Amniotic stem cell (primary cell): ENCODE measurements at regions not wholly inside any gene's neighbourhood (a gene's known extent, or its start where the extent isn't known, plus 50 kb on each side); places are given as distances from the start of the nearest gene placed in this dataset.
"Not testable (repeated sequence)": the region's sequence is repeated elsewhere in the genome, so short reads cannot be mapped to it uniquely, and the experiment has no call there.

ENCODE experiments used
- DNase-seq: peaks from one replicate; lab custom pipeline; 2025; lab: John Stamatoyannopoulos, UW

DNA sequence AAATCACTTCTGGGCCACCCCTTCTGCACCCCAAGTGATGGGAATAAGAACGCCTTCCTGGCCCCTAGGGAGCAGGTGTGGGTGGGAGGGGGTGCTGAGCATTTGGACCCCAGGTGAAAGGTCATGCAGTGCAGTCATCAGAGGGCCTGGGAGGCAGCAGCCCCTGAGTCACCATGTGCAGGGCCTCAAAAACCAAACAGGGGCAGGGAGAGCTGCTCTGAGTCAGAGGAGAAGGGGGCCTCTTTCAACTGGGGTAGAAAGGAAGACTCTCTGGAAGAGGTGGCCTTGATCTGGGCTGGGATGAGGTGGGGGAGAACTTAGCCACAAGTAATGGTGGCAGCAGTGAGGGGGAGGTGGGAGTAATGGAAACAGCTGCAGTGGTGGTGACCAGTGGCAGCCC is 164.3 kb downstream of the BUB3 start:
- no peak for DNase-seq

DNA sequence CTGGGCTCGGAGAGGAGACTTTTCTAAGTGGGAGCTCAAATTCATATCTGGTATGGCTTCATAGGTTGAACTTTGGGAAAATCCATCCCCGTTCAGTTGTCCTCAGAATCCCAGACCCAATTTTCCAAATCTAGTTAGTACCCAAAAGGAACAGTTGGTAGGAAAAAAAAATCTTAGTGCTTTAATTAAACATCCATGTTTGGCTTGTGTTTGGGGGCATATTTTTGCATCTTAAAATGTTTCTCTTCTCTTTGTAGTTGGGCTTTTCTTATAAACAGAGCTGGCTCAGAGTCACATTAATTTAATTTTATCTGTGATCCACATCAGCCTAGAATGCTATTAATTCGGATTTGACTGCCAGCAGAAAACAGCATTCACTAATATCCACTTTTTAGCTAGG is 165.9 kb downstream of the BUB3 start:
- DNase-seq, result no peak

DNA sequence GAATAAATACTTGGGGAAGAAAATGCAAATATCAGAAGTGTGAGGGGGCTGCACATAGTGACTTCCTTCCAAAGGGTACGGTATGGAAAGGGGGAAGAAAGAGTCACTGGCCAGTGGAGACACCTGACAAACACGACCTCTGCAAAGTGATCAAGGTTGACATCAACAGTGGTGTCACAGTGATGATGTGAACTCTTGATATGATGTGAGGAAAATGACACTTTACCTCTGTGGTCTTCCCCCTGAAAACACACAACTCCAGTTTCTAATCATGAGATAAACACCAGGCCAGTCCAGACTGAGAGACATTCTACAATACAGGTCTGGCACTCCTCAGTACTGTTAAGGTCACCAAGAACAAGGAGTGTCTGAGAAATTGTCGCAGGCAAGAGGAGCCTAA is 169.7 kb downstream of the BUB3 start:
- DNase-seq, result no peak

DNA sequence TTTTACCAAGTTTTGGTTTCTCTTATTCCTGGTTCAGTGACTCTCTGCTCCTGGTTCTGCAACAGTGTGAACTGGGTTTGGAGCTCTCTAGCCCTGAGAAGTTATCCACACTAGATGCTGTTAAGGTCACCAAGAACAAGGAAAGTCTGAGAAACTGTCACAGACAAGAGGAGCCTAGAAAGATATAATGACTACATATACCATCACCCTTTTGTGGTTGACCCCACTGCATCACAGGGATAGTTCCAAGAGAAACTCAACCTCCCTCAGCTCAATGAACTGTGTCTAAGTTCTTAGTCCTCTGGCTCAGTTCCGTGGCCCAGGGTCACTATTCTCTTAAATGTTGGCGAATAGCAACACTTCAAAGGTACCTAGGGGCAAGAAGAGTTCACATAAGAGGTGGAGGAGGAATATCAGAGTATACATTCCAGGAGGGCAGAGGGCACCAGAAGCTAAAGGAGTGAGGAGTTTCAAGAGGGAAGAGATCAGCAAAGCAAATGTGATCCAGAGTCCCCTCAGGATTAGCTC is 171.5 kb downstream of the BUB3 start:
- DNase-seq, result no peak

DNA sequence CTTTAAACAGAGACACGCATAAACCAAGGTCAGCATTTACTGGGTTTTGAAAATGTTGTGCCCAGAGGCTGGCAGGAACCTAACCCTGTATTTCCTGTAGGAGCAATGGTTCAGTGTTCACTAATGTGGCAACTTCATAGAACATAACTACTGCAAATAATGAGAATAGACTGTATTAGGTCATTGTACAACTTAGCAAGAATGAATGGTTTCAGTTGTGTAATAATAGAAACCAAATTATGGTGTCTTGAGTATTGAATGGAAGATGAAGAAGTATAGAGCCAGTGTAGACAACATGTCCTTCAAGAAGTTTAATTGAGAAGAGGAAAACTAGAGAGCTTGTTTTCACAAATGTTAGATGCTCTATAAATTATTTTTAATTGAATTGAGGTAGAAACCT is 172.5 kb downstream of the BUB3 start:
- DNase-seq, result no peak

DNA sequence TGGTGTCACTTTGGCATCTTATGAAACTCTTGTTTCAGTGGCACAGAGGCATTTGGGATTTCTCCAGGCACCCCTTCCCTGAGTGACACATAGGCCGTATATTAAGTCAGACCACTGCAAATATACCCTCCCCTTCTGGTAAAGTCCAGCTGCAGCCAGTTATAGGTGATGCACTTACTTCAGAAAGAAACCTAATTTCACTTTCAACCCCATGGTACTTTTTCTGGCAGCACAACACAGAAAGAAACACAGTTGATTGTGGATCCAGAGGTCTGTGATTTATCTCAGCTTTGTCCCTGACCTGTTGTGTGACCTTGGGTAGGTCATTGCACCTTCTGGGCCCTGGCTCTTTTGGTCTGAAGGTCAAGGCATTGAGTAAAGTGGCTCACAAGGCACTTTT is 173.2 kb downstream of the BUB3 start:
- no peak for DNase-seq

DNA sequence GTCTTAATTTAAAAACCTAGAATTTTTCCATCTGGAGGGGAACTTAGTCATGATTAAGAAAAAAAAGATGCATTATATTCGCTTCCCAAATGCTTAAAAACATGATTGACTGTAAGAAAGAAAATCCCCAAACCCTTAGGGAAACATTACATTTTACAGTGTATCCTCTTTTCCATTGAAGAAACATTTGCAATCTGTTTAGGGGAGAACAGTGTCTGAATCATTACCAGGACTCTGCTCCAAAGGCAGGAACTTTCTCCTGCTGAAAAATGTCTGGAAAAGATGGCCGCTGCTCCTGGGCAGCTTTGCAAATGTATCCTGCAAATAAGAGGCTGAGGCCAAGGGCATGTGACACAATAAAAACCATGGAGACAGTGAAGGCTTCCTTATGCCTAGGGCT is 173.7 kb downstream of the BUB3 start:
- DNase-seq, result no peak

DNA sequence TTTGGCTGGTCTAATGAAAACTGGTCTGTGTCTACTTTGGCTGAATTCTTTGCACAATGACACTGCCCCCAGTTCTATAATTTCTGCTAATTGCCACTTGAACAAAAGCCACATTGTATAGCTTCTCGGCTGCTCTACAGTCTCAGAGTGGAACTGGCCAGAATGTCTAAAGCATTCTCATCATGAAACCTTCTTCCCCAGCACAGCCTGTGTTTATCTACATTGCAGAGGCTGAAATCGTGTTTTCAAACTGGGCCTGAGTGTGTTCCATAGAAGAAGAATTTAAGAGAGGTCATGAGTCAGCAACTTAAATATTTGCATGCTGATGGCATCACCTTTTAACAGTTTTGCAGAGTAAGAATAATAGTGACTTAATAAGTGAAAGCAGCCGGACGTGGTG is 177.2 kb downstream of the BUB3 start:
- DNase-seq, result no peak

DNA sequence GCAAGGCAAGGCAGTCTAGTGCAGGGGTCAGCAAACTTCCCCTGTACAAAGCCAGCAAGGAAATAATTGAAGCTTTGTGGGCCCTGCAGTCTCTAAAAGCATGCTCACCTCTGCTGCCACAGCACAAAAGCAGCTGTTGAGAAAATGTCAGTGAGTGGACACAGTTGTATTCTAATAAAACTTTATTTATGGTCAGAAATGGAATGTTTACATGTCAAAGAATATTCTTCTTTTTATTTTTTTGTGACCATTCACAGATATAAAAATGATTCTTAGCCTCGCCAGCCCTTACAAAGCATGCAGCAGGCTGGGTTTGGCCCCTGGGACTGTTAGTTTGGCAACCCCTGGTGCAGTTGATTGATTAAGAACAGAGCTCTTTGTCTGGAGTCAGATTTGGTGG is 192.4 kb downstream of the BUB3 start:
- DNase-seq, result no peak

DNA sequence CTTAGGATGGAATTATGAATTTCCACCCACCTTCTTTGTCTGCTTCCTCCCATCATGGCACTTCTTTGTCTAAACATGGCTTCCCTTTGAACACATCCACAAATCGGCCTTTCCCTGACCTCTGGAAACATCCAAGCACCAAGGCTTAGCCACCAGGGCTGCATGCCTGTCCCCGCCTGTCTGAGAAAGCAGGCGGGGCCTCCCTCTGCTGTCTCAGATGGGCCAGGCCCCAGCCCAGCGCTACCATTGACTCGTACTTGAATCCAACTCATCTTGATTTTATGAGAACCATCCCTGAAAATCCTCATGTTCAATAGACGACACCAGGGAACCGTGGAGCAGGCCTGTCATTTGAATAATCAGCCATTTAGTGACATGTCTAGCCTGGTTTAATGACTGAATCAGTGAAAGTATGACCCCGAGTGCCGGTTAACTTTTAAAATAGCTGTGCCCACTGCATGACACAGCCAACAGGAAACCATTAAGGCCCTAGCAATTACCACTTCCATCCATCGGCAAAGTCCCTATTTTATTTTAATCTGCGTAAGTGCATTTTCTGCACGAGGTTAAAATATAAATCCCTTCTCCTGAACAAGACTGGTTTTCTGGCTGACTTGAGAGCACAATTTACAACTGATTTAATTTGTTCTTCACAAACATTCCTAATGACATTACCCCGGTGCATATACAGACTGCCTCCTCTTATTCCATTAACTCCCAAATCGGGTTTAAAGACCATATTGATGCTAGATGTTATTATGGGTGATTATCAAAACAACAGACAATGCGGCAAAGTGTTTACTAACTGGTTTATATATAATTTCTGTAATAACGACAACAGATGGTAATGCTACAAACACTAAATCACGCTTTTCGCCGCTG is 194.7 kb downstream of the BUB3 start:
- no peak for DNase-seq

DNA sequence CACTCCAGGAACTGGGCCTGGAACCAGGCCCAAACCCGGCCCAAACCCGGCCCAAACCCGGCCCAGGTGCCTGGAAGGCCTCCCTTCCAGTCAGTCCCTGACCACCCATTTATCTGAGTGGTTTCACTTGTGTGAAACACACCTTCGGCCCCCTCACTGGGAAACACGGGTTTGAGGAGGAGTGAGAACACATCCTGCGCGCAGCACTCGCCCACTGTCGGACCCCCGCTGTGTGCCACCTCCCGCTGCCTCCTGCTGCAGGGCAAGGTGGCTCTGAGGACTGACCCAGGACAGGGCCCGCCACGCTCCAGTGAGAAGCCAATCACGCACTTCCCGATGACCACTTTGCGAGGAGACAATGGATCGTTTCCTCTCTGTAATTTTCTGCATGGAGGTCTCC is 197.5 kb downstream of the BUB3 start:
- DNase-seq, result no peak

DNA sequence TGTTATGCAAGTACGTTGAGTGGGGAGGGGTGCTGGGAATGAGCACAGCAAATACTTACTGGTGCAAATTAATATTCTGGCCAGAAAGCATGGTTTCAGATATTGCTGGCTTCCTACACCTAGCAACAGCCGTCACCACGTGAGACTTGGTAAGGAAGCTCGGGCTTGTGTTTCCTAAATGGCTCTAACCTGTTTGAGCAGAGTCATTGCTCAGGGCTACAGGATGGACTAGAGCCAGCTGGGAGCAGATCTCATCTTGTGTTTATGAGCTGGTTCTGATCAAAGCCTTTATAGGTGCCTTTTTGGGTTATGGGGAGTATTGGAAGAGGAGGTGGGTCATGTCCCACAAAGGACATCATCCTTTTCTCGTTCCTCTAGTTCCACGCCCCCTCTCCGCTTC is 200.3 kb downstream of the BUB3 start:
- no peak for DNase-seq

DNA sequence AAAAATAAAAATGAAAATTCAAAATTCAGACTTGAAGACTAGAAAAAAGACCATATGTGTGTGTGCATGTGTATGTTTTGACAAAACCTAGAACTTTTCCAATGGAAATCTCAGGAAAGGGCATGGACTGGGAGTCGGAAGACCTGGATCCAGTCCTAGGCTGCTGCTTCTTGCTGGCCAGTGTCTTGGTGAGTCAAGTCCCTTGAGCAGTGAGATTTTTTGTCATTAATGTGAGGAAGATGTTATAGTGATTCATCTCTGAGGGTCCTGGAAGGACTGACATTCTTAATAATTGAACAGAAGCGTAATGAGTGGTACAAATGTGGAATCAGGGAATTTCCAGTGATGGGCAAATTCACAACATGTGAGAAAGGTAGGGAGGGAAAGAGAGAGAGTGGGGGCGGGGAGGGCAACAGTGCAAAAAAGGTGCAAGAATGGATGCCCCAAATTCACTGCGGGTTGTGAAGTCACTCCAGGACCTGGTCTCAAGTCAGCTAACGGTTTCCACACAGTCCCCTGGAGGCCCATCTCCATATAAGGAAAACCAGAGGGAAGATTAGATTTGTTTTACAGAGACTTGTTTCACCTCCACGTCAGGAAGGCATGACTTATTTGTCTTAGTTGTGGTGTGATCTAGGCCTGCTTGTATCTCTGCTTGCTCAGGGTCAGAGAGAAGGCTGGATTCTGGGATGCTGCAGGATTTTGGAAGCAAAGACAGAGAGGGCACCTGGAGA is 201.7 kb downstream of the BUB3 start:
- DNase-seq, result no peak

DNA sequence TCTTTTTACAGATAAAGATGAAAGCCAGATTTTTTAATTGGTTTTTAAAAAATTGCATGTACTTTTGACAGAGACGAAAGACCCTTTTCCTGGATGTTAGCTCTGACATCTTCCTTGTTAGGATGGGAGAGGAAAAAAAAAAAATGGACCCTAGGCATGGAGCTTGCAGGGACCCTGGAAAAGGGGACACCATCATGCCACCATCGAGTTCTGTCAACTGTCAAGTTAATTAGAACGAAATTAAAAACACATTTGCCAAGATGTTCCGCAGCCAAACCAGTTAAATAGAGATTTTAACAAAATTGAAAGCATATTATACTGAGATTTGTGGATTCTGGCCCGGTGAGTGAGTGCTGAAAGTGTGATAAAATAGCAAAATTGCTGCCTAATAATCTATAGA is 202.6 kb downstream of the BUB3 start:
- DNase-seq, result no peak

DNA sequence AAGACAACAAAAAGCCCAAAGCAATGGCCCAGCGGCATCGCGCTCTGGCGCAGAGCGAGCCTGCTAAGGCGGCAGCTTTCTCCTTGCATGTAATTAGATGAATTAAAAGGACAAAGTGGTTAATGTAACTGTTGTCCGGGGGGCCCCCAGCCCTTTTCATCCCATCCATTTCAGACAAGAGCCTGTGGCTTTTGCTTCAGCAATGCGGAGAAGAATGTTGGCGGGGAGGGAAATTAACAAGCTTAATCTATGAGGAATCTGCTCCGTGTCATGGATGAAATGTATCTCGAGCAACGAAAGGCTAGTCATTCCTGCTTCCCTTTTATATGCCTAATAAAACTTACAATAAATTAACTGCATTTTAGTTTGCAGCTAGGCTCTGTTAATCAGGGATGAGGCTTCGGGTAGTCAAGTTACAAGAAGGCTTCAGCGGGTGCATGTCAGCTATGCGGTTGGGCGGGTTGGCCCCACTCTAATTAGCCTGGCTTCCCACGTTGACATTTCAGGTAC is 203.3 kb downstream of the BUB3 start:
- no peak for DNase-seq

DNA sequence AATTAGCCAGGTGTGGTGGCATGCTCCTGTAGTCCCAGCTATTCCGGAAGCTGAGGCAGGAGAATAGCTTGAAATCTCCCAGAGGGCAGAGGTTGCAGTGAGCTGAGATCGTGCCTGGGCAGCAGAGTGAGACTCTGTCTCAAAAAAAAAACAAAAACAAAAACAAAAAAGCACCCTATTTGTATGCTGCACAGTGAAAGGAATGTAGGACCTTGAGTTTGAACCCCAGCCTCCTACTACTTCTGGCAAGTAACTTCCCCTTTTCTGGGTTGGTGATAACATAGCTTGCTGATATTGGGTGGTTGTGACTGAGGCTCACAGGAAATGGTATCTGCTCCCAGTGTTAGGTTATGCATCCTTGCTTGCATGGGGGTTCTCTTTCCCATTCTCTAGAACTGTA is 205.3 kb downstream of the BUB3 start:
- no peak for DNase-seq

DNA sequence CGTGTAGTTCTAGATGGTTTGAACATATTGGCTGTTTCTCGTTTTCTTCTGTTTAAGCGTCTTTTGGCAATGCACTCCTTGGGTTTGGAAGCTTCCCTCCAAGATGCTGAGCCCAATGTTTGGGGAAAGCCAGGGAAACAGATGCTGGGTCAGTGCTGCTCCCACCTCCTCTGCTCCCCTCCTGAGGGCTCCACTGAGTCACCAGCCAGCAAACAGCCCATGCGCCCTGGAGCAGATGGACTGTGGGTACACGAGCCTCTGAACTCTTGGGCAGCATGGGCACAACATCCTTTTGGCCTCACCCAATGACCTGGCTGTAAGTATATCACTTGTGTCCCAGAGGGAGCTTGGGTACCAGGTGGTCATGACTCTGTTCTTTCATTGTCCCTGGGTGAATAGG is 207.6 kb downstream of the BUB3 start:
- no peak for DNase-seq

DNA sequence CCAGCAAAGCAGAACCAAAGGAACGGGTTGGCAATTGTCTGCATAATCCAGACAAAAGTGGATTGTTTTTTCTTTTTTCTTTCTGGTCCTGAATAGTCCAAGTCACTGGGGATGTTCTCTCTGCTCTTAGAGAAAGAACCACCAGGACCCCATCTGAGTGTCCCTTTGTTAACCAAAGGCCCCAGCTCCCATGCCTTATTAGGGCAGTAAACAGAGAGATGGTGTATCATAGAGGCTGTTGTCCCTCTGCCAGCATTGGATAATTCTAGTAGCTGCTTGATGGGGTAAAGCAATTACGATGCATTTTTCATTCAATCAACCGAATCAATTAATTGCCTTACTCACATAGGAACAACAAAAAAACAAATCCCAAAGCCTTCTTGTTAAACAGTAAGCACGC is 213.0 kb downstream of the BUB3 start:
- DNase-seq, result no peak

DNA sequence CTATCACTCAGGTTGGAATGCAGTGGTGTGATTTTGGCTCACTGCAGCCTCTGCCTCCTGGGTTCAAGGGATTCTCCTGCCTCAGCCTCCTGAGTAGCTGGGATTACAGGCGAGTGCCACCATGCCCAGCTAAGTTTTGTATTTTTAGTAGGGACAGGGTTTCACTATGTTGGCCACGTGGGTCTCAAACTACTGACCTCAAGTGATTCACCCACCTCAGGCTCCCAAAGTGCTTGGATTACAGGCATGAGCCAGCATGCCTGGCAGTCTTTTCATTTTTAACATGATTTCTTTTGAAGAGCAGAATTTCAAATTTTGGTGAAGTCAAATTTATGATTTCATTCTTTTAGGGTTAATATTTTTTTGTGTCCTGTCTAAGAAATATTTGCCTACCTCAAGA is 217.4 kb downstream of the BUB3 start:
- DNase-seq, result not testable (repeated sequence)

DNA sequence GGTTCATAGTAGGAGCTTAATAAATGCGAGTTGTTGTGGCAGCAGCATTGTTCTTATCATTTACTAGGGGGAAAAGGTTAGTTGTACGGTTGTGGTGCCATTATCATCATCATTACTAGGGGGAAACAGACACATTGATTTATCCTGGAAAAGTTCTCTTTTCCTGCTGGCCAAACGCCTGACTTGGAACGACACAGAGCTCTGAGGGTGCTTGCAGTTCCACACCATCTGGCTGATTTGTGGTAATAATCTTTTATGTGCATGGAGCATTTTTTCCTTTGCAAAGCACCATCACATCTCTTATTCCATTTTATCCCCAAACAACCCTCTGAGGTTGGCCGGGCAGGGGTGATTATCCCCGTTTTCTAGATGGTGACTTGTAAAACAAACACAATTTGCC is 219.4 kb downstream of the BUB3 start:
- DNase-seq, result no peak

DNA sequence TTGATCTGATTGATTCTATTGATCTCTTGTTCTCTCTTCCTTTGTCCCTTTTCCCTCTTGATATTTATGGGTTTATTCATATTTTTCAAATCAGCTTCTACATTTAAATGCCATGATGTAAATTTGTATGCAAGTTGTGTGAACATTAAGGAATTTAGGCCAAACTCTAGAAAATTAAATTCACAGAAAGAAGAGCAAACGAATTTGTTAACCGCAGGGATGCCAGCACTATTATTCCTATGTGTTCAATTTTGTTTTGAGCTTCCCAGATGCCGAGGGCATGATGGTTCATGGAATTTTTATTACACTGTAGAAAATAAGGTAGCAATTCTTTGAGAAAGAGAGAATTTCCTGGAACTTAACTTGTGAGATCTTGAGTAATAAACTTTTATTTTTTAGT is 220.9 kb downstream of the BUB3 start:
- no peak for DNase-seq

DNA sequence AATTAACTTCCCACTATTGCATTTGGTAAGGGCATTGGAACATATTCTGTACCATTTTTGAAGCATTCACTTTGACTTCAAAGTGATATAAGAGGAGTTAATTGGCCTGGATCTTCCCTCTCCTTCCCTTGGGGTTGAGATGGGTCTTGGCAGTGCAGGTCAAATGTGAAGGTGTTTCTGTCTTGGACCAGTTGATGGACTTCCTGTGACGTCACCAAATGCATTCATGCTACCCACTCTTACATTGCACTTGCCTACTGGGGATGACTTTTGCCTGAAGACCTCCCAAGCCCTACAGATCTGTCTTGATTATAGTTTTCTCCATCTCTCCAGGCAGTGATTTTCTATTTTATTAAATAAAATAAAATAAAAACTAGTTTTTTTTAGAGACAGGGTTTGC is 221.5 kb downstream of the BUB3 start:
- no peak for DNase-seq

DNA sequence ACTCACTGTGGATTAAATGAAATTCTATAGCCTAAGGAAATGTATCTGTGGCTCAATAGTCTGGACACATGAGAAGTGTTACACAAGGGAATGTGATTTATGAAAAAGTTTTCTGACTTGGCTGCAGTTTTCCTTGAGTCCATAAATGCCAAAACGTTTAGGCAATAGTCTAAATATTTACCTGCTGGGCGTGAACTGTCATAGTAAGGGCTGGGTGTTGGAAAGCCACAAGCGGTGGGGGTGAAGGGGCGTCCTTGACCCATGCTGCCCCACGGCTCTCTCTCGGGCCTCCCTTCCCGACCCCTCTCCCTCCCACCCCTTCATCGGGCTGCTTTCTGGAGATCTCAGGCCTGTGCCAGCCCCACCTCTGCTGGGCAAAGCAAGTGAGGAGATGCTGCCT is 223.7 kb downstream of the BUB3 start:
- no peak for DNase-seq
